Keratinocyte (primary cell): ENCODE measurements at regions not wholly inside any gene's neighbourhood (a gene's known extent, or its start where the extent isn't known, plus 50 kb on each side); places are given as distances from the start of the nearest gene placed in this dataset.

Experiments used
- DNase-seq: peaks from one replicate; pipeline ENCODE4 v3.0.0-alpha.2; 2011; ENCODE audit warnings: low read depth, missing footprints, low spot score
- FAIRE-seq: peaks from 2 replicates; lab custom pipeline; 2011; peaks lifted over from hg19 to GRCh38; lab: Jason Lieb, UNC
- H2AFZ ChIP-seq: 2 replicates; pipeline ENCODE4 v1.6.0; 2012; ENCODE audit warnings: low read length, control low read depth, inconsistent platforms; ENCODE audit not compliant: control insufficient read depth
- H3K27ac ChIP-seq: 2 replicates; pipeline ENCODE4 v1.5.1; 2011; ENCODE audit warnings: low read length; ENCODE audit not compliant: control insufficient read depth, insufficient read depth
- H3K27me3 ChIP-seq: 3 replicates; pipeline ENCODE4 v1.6.0; 2011; ENCODE audit warnings: low read length; ENCODE audit not compliant: control insufficient read depth, insufficient read depth; ENCODE audit errors: extremely low read depth
- H3K36me3 ChIP-seq, 2 experiments: 2 replicates in 1 of 2; 3 replicates in 1 of 2; pipeline ENCODE4 v1.5.1; 2011; ENCODE audit warnings: low read length in 2 of 2, mild to moderate bottlenecking in 1 of 2; ENCODE audit not compliant: control insufficient read depth in 2 of 2, insufficient read depth in 2 of 2; ENCODE audit errors: extremely low read depth in 1 of 2
- H3K4me1 ChIP-seq: 3 replicates; pipeline ENCODE4 v1.5.1; 2011; ENCODE audit warnings: low read length; ENCODE audit not compliant: control insufficient read depth, insufficient read depth; ENCODE audit errors: extremely low read depth
- H3K4me2 ChIP-seq: 3 replicates; pipeline ENCODE4 v1.6.0; 2011; ENCODE audit warnings: low read depth, low read length; ENCODE audit not compliant: control insufficient read depth, insufficient read depth; ENCODE audit errors: extremely low read depth
- H3K4me3 ChIP-seq, 3 experiments: fragments of 200-600 bp in 1 of 3; sonication (generic) in 1 of 3; 2 replicates in 2 of 3; 3 replicates in 1 of 3; pipeline ENCODE4 v1.5.1; 2011 to 2016; ENCODE audit warnings: low read length in 3 of 3, mild to moderate bottlenecking in 3 of 3, control low read depth in 2 of 3, inconsistent platforms in 1 of 3, low read depth in 1 of 3, mixed read lengths in 1 of 3, mixed run types in 1 of 3, moderate library complexity in 1 of 3; ENCODE audit not compliant: control insufficient read depth in 2 of 3, insufficient read depth in 2 of 3; ENCODE audit errors: extremely low read depth in 1 of 3
- H3K79me2 ChIP-seq: 2 replicates; pipeline ENCODE4 v1.6.0; 2012; ENCODE audit warnings: low read length; ENCODE audit not compliant: control insufficient read depth, insufficient read depth
- H3K9ac ChIP-seq: 3 replicates; pipeline ENCODE4 v1.6.0; 2011; ENCODE audit warnings: low read length; ENCODE audit not compliant: control insufficient read depth, insufficient read depth; ENCODE audit errors: extremely low read depth
- H3K9me1 ChIP-seq: 3 replicates; pipeline ENCODE4 v1.6.0; 2011; ENCODE audit warnings: low read length; ENCODE audit not compliant: control insufficient read depth, insufficient read depth; ENCODE audit errors: extremely low read depth
- H3K9me3 ChIP-seq: 2 replicates; pipeline ENCODE4 v1.5.1; 2012; ENCODE audit warnings: low read depth, low read length; ENCODE audit not compliant: control insufficient read depth
- H4K20me1 ChIP-seq: 3 replicates; pipeline ENCODE4 v1.6.0; 2011; ENCODE audit warnings: low read length; ENCODE audit not compliant: control insufficient read depth, insufficient read depth; ENCODE audit errors: extremely low read depth
- CTCF ChIP-seq, 3 experiments: IDR thresholded peaks in 1 of 3; conservative IDR thresholded peaks in 1 of 3; optimal IDR thresholded peaks in 1 of 3; 2 replicates in 2 of 3; 3 replicates in 1 of 3; pipeline versions ENCODE3 to v1.5.1; 2011; ENCODE audit warnings: low read length in 3 of 3, mild to moderate bottlenecking in 3 of 3, moderate library complexity in 2 of 3, control low read depth in 1 of 3, inconsistent platforms in 1 of 3; ENCODE audit not compliant: insufficient read depth in 2 of 3; ENCODE audit errors: extremely low read depth in 1 of 3
- EZH2 ChIP-seq: IDR thresholded peaks from one replicate; pipeline ENCODE4 v1.6.1; 2012; ENCODE audit warnings: inconsistent platforms, mild to moderate bottlenecking, low read length, moderate library complexity
- dilution Hi-C: fragments of 300-500 bp; cut with MboI; formaldehyde crosslinking; loops from one replicate; pipeline ENCODE4 v1.7.0; 2020; ENCODE audit warnings: low sequenced_read_pairs; ENCODE audit not compliant: extremely low pct_ligation_motif_present

- Histone ChIP-seq H3K9ac (no peak overlapping the region), H3K36me3 (no peaks in the 10 kb centered on the region), H3K4me3 (no peak overlapping the region), H3K27me3 (peaks cover 5% of the 10 kb centered on the region), H3K9me1 (no peaks in the 10 kb centered on the region), H3K4me1 (peaks cover 2% of the 10 kb centered on the region), H4K20me1 (no peaks in the 10 kb centered on the region), H3K9me3 (no peaks in the 10 kb centered on the region), H3K4me2 (no peak overlapping the region), H3K27ac (no peak overlapping the region), H2AFZ (no peak overlapping the region), H3K79me2 (no peaks in the 10 kb centered on the region)
- DNase-seq (no peak), FAIRE-seq (no peak)
- dilution Hi-C loops = no loop called here
- no peak for TF ChIP-seq CTCF (optimal IDR thresholded peaks at IDR 0.05 in 1 of 3, IDR thresholded peaks at IDR 0.05 in 1 of 3, conservative IDR thresholded peaks at IDR 0.05 in 1 of 3; ENCODE audit: extremely low read depth in 1 of 3, insufficient read depth in 2 of 3, low read length in 3 of 3)
- no peak for TF ChIP-seq EZH2
Measured at GRCh38 chr12:93972411-93973208, 175.8 kb upstream of the PLXNC1 start.

DNA sequence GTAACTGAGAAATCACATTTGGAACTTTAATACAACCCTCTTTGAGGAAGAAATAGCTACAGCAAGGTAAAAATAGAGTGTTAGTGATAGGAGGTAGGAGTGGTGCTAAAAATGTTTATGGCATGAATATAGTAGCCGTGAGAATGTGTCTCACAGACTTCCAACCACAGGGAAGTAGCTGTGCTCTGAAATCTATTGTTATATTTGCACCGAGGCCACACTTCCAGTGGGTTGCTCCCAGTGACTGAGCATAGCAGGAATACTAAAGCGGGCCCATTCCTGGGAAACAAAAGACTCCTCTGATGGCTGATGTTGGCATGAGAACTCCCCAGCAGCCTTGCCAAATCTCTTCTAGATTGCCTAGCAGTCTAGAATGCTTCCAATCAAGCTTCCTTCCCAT lies 174.1 kb upstream of the PLXNC1 start:
- no peak overlapping the region for H3K27ac ChIP-seq
- H3K79me2 ChIP-seq = no peaks in the 10 kb centered on the region
- DNase-seq (no peak), FAIRE-seq (no peak)
- H3K27me3 ChIP-seq = no peaks in the 10 kb centered on the region
- dilution Hi-C loops = no loop called here
- no peak overlapping the region for H3K4me2 ChIP-seq
- H4K20me1 ChIP-seq = no peaks in the 10 kb centered on the region
- H3K9ac ChIP-seq = no peak overlapping the region
- H3K9me1 ChIP-seq = no peaks in the 10 kb centered on the region
- no peaks in the 10 kb centered on the region for H3K9me3 ChIP-seq
- H3K4me3 ChIP-seq = no peak overlapping the region
- TF ChIP-seq EZH2 (no peak), CTCF (optimal IDR thresholded peaks at IDR 0.05 in 1 of 3, IDR thresholded peaks at IDR 0.05 in 1 of 3, conservative IDR thresholded peaks at IDR 0.05 in 1 of 3; ENCODE audit: extremely low read depth in 1 of 3, insufficient read depth in 2 of 3, low read length in 3 of 3) (no peak)
- H3K4me1 ChIP-seq = peaks cover 6% of the 10 kb centered on the region
- no peak overlapping the region for H2AFZ ChIP-seq
- H3K36me3 ChIP-seq = no peaks in the 10 kb centered on the region
